ENCODE measurements at regions not wholly inside any gene's neighbourhood (a gene's known extent, or its start where the extent isn't known, plus 50 kb on each side); places are given as distances from the start of the nearest gene placed in this dataset.
"Not testable (repeated sequence)": the region's sequence is repeated elsewhere in the genome, so short reads cannot be mapped to it uniquely, and the experiment has no call there.

GRCh38 chr9:126166291-126166690, 160.3 kb upstream of the MVB12B start:
- DNase-seq (ENCODE audit: low read depth in 2 of 2, low spot score in 1 of 2): no peak

GRCh38 chr9:126166866-126167265, 159.8 kb upstream of the MVB12B start:
- no peak for DNase-seq (ENCODE audit: low read depth in 2 of 2, low spot score in 1 of 2)

- DNase-seq (ENCODE audit: low read depth in 2 of 2, low spot score in 1 of 2): no peak
Observed at GRCh38 chr9:126169736-126170135, 156.9 kb upstream of the MVB12B start.

DNA sequence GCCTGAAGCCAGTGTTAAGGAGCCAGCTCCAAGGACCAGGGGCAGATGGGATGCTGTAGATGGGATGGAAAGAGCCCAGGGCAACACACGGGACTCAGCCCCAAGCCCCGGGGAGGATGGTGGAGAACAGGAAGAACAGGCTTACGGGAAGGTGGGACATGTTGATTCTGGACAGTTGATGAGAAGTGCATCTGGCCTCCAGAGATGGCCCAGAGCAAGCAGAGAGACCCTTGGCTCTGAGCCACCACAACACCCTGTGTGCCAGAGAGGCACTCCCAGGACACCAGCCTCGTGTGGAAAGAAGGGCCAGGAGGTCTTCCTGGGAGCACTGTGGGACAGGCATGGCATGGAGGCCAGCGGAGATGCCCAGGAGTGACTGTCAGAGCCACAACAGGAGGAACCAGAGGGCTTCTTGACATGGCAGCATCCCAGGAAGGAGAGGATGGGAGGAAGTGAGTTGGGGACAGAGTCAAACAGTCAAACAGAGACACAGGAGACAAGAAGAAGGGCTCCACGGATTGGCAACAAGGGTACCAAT, 156.3 kb upstream of the MVB12B start:
- DNase-seq (ENCODE audit: low read depth in 2 of 2, low spot score in 1 of 2): no peak

DNA sequence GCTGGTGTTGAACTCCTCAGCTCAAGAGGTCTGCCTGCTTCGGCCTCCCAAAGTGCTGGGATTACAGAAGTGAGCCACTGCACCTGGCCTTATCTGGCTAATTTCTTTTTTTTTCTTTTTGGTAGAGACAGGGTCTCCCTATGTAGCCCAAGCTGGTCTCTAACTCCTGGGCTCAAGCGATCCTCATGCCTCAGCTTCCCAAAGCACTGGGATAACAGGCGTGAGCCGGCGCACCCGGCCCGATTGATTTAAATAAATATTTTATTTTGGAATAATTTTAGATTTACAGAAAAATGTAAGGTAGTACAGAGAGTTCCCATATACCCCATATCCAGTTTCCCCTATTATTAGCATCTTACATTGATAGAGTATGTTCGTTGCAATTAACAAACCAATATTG, 155.0 kb upstream of the MVB12B start:
- no peak for DNase-seq (ENCODE audit: low read depth in 2 of 2, low spot score in 1 of 2)

DNA sequence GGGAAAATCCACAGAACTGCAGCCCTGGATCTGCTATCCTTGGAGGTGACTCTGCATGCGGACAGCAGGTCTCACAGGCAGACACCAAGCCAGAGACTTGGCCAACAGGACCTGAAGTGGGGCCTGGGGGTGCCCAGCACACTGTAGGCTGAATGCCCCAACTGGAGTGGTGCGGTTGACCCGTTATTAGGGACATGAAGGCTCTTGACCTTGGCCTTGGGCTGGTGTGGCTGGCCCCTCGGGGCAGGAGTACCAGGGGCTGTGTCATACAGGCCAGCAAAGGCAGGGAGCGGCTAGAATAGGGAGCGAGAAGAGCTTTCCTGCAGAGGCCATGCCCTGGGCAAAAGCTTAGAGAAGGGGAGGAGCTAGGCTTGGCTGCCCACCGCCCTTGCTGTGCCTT, 153.2 kb upstream of the MVB12B start:
- no peak for DNase-seq (ENCODE audit: low read depth in 2 of 2, low spot score in 1 of 2)

DNA sequence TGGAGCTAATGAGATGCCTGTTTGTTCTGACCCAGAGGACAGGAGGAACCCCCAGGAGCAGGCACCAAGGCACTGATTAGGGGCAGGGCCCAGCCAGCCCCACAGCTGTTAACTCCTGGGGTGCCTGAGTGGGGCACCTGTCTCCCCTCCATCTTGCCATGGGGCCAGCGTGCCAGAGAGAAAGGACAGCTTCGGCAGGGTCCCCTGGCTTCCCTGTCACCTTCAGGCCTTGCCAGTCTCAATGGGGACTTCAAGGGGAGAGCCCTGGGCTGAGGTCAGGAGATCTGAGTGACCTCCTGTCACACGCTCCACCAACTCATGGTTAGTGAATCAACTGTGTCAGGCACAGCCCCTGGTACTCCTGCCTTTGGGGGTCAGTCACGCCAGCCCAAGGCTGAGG, 152.7 kb upstream of the MVB12B start:
- DNase-seq (ENCODE audit: low read depth in 2 of 2, low spot score in 1 of 2): no peak

- no peak for DNase-seq (ENCODE audit: low read depth in 2 of 2, low spot score in 1 of 2)
Observed at GRCh38 chr9:126183266-126183665, 143.4 kb upstream of the MVB12B start.

DNA sequence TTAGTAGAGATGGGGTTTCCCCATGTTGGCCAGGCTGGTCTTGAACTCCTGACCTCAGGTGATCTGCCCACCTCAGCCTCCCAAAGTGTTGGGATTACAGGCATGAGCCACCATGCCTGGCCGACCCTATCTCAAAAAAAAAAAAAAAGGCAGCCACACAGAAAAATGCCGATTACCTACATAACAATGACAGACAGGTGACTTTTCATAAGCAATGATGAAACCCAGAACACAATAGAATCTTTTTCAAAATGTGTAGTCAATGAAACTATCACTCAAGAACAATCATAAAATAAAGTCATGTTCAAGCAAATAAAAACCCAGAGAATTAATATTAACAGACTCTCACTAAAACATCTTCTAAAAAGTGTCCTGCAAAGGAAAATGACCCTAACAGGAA, 135.6 kb upstream of the MVB12B start:
- DNase-seq (ENCODE audit: low read depth in 2 of 2, low spot score in 1 of 2): not testable (repeated sequence)

DNA sequence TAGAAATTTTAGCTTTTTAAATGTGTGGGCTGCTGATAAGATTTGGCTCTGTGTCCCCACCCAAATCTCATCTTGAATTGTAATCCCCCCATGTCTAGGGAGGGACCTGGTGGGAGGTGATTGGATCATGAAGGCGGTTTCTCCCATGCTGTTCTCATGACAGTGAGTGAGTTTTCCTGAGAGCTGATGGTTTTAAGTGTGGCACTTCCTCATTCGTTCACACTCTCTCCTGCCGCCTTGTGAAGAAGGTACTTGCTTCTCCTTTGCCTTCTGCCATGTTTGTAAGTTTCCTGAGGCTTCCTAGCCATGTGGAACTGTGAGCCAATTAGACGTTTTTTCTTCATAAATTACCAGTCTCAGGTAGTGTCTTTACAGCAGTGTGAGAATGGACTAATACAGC, 127.8 kb upstream of the MVB12B start:
- no peak for DNase-seq (ENCODE audit: low read depth in 2 of 2, low spot score in 1 of 2)

DNA sequence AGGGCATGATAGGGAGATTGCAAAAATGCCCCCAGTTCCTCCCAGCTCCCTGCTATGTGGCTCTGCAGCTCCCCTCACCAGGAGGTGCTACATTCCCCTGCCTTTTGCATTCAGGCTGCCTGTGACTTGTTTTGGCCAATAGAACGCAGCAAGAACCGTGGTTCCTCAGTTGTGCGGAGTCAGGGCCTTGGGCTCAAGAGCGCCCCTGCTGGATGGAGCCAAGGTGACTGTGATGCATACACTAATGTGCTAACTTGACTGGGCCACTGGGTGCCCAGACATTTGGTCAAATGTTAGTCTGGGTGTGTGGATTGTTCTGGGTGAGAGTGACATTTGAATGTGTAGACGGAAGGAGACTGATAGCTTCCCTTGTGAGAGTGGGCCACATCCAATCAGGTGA, 123.3 kb upstream of the MVB12B start:
- no peak for DNase-seq (ENCODE audit: low read depth in 2 of 2, low spot score in 1 of 2)

DNA sequence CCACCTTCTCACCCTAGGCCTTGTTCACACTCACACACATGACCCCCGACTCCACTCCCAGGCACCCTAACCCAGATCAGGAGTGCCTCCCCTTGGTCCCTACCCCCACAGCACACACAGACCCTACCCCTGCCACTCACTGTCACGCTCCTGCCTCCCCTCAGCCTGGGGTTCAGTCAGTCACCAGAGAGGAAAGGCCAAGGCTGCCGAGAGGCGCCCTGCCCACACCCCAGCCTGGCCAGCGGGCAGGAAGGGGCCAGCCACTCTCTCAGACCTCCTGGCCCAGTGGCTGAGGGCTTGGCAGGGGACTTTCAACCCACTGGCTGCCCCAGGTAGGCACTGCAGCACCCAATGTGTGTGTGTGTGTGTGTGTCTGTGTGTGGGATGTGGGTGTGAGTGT, 122.4 kb upstream of the MVB12B start:
- DNase-seq (ENCODE audit: low read depth in 2 of 2, low spot score in 1 of 2): no peak

GRCh38 chr9:126204708-126205225, 121.9 kb upstream of the MVB12B start:
- DNase-seq (ENCODE audit: low read depth in 2 of 2, low spot score in 1 of 2): no peak

GRCh38 chr9:126205265-126205664, 121.4 kb upstream of the MVB12B start:
- DNase-seq (ENCODE audit: low read depth in 2 of 2, low spot score in 1 of 2): no peak

- DNase-seq (ENCODE audit: low read depth in 2 of 2, low spot score in 1 of 2): no peak
Observed at GRCh38 chr9:126205845-126206498, 120.7 kb upstream of the MVB12B start.

DNA sequence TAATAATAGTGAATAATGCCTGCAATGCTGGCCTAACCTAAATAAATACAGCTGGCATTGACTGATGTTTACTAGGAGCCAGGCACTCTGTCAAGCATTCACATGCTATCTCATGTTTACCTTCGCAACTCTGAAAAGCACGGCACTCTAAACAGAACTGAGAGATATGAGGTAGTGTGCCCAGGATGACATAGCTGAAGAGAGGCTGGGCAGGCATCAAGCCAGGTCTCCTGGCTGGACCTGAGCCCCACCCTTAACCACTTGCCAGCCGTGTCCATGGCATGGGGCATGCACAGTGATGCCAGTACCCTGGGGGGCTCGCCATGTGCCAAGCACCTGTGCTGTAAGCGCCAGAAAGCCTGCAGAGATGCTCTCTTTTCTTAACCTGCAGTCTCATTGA, 119.4 kb upstream of the MVB12B start:
- DNase-seq (ENCODE audit: low read depth in 2 of 2, low spot score in 1 of 2): no peak

DNA sequence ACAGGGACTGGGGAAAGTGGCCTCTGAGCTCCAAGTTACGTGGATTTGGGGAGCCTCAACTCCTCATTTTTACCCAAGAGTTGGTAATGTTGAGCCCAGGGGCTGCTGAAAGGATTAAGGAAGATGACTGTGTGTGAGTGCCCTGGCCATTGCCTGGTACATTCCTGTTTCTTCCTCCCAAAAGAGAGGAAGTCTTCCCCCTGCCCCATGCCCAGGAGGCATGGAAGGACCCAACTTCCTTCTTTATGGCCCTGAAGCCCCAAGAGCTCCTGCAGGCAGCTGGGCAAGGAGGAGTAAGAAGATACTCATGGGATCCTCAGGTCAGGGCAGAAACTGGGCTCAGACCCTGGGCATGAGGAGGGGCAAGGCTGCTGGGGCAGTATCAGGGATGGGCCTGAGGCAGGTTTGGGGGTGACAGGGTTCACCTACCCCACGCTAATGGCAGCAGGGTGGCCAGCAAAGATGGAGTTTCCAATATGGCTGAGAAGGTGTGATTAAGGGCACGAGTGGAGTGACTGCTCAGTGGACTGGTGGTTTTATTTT, 118.3 kb upstream of the MVB12B start:
- no peak for DNase-seq (ENCODE audit: low read depth in 2 of 2, low spot score in 1 of 2)

DNA sequence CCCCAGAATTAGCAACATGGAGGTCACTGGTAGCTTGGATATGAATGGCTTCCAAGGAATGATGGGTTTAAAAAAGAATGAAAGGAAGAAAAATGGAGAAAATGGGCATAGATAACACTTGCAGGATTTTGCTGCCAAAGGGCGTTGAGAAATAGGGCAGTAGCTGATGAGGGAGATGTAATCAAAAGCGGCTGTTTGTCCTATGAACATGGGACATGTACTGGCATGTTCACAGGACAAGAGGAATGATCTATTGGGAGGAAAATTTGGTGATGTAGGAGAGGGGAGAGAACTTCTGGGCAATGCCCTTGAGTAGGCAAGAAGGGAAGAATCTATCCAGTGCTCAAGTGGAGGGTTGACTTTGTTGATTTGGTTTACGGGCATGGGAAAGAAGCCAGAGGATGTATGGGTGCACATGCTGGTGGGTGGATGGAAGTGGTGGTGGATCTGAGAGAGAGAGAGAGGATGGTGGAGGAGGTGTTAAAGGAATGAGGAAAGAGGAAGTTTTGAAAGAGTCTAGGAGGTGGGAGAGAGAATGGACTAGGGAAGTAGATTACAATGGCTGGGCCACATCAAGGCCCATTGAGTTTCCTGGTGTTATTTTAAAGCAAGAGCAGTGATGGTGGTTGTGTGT, 115.1 kb upstream of the MVB12B start:
- DNase-seq (ENCODE audit: low read depth in 2 of 2, low spot score in 1 of 2): no peak

GRCh38 chr9:126215486-126215885, 111.1 kb upstream of the MVB12B start:
- DNase-seq (ENCODE audit: low read depth in 2 of 2, low spot score in 1 of 2): no peak

DNA sequence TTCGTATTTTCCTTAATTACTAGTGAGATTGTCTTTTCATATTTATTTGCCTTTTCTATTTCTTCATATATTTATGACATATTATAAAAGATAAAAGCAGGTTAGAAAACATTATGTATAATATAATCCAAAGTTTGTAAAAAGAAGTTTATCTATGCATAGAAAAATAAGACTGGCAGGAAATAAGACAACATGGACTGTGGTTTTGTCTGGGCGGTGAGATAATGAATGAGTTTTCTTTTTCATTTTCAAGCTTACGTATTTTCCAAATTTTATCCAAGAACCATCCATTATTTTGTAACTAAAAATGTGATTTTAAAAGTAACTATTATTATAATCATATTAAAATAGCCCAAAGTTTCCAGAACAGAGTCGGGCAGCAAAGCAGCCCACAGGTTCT, 109.8 kb upstream of the MVB12B start:
- DNase-seq (ENCODE audit: low read depth in 2 of 2, low spot score in 1 of 2): no peak

- no peak for DNase-seq (ENCODE audit: low read depth in 2 of 2, low spot score in 1 of 2)
Observed at GRCh38 chr9:126217250-126217653, 109.4 kb upstream of the MVB12B start.

- DNase-seq (ENCODE audit: low read depth in 2 of 2, low spot score in 1 of 2): no peak
Observed at GRCh38 chr9:126217797-126218196, 108.8 kb upstream of the MVB12B start.
